ENCODE measurements at regions not wholly inside any gene's neighbourhood (a gene's known extent, or its start where the extent isn't known, plus 50 kb on each side); places are given as distances from the start of the nearest gene placed in this dataset.

DNA sequence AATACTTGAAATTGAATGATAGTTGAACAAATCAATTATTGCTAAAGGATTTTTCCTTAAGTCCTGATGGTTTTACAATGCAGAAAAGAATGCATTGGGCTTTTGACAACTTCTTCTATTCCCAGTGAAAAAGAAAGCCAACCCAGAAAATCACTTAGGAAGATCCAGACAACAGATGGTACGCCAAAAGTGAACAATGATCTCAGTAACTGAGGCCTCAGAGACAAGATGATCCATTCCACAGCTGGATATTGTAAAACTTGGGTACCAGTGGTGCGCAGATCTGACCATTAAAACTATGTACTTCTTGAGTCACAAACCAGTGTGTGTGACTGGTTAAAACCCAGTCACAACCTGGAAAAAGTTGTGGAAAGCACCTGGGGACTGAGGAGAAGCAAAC lies 173.5 kb downstream of the ETAA1 start:
- no peak for TF ChIP-seq STAT1 (IDR thresholded peaks at IDR 0.05; ENCODE audit: unreplicated experiment)
- TF ChIP-seq EZH2 (IDR thresholded peaks at IDR 0.05; ENCODE audit: low read depth, unreplicated experiment): no peak
- no peak for TF ChIP-seq ZNF462 (CRISPR knock-in tag; IDR thresholded peaks at IDR 0.05)
- TF ChIP-seq POLR2AphosphoS5 (IDR thresholded peaks at IDR 0.05; ENCODE audit: low read depth): no peak
- TF ChIP-seq, protein P1, sequence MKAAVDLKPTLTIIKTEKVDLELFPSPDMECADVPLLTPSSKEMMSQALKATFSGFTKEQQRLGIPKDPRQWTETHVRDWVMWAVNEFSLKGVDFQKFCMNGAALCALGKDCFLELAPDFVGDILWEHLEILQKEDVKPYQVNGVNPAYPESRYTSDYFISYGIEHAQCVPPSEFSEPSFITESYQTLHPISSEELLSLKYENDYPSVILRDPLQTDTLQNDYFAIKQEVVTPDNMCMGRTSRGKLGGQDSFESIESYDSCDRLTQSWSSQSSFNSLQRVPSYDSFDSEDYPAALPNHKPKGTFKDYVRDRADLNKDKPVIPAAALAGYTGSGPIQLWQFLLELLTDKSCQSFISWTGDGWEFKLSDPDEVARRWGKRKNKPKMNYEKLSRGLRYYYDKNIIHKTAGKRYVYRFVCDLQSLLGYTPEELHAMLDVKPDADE (IDR thresholded peaks at IDR 0.05): no peak
- no peak for TF ChIP-seq EZH2phosphoT487 (IDR thresholded peaks at IDR 0.05; ENCODE audit: unreplicated experiment)
- no peak for TF ChIP-seq ZNF114 (CRISPR knock-in tag; IDR thresholded peaks at IDR 0.05)
- TF ChIP-seq NANOG (IDR thresholded peaks at IDR 0.05; ENCODE audit: borderline replicate concordance): no peak
- no peak for TF ChIP-seq CREB1 (CRISPR knock-in tag; IDR thresholded peaks at IDR 0.05; ENCODE audit: low read depth)
- TF ChIP-seq JUNB (IDR thresholded peaks at IDR 0.05; ENCODE audit: unreplicated experiment): no peak
- H3K4me3 ChIP-seq: no peak overlapping the region
- no peak overlapping the region for H3K27ac Mint-ChIP-seq

More for the DNA sequence above, 173.5 kb downstream of the ETAA1 start:
- Histone ChIP-seq H3K4me1 (ENCODE audit: insufficient read depth) (no peaks in the 10 kb centered on the region), H3K36me3 (ENCODE audit: insufficient read depth) (no peaks in the 10 kb centered on the region), H3K9me2 (ENCODE audit: insufficient read depth) (peaks cover 4% of the 10 kb centered on the region; the same call in 1 of the 2 replicates), H3K4me2 (no peak overlapping the region), H3K27me3 (ENCODE audit: insufficient read depth) (no peaks in the 10 kb centered on the region), H2AFZ (no peak overlapping the region), H3K79me2 (replicated peaks; ENCODE audit: insufficient read depth) (no peaks in the 10 kb centered on the region), H3F3A (replicated peaks; ENCODE audit: low read depth) (no peaks in the 10 kb centered on the region), H4K20me1 (replicated peaks; ENCODE audit: insufficient read depth) (no peaks in the 10 kb centered on the region), H3K27ac (ENCODE audit: low read depth) (no peak overlapping the region)
- Mint-ChIP-seq H3K36me3 (ENCODE audit: low read depth) (no peaks in the 10 kb centered on the region), H3K27me3 (ENCODE audit: insufficient read depth, low read depth, poor library complexity) (no peaks in the 10 kb centered on the region), H3K9me3 (no peaks in the 10 kb centered on the region), H3K4me1 (no peaks in the 10 kb centered on the region), H3K4me3 (no peak overlapping the region)
- no peak for ATAC-seq
- no peak for DNase-seq (ENCODE audit: low spot score)
